Liver (tissue), 3 donors: ENCODE measurements at regions not wholly inside any gene's neighbourhood (a gene's known extent, or its start where the extent isn't known, plus 50 kb on each side); places are given as distances from the start of the nearest gene placed in this dataset.

Experiments used
- ATF3 ChIP-seq: IDR thresholded peaks from 2 replicates; pipeline ENCODE4 v1.6.1; 2016; ENCODE audit warnings: antibody characterized with exemption
- CTCF ChIP-seq: fragments of 150-350 bp; IDR thresholded peaks from 2 replicates; pipeline ENCODE4 v1.5.1; 2017; ENCODE audit warnings: improper control_type of control experiment, low read depth, low read length; ENCODE audit not compliant: missing input control
- EGR1 ChIP-seq, 2 donors: IDR thresholded peaks; 2 replicates each; pipeline ENCODE4 v1.6.1; 2016 to 2018; ENCODE audit warnings: antibody characterized with exemption in 2 of 2, low read depth in 2 of 2
- FOXA1 ChIP-seq: IDR thresholded peaks from 2 replicates; pipeline ENCODE4 v1.6.1; 2016; ENCODE audit warnings: antibody characterized with exemption
- MAX ChIP-seq: IDR thresholded peaks from 2 replicates; pipeline ENCODE4 v1.6.1; 2016; ENCODE audit warnings: antibody characterized with exemption
- NR2F2 ChIP-seq: IDR thresholded peaks from 2 replicates; pipeline ENCODE4 v1.6.1; 2016; ENCODE audit warnings: antibody characterized with exemption
- RAD21 ChIP-seq, 2 donors: IDR thresholded peaks; 2 replicates each; pipeline ENCODE4 v1.6.1; 2016; ENCODE audit warnings: antibody characterized with exemption in 2 of 2, mild to moderate bottlenecking in 2 of 2
- REST ChIP-seq: IDR thresholded peaks from 2 replicates; pipeline ENCODE4 v1.6.1; 2016; ENCODE audit warnings: antibody characterized with exemption, mild to moderate bottlenecking
- RXRA ChIP-seq, 2 donors: IDR thresholded peaks; 2 replicates each; pipeline ENCODE4 v1.6.1; 2017 to 2018; ENCODE audit warnings: antibody characterized with exemption in 2 of 2, mild to moderate bottlenecking in 1 of 2
- SP1 ChIP-seq: IDR thresholded peaks from 2 replicates; pipeline ENCODE4 v1.6.1; 2018; ENCODE audit warnings: antibody characterized with exemption, mild to moderate bottlenecking
- TAF1 ChIP-seq: conservative IDR thresholded peaks from 2 replicates; pipeline ENCODE4 v1.6.1; 2016; ENCODE audit warnings: antibody characterized with exemption, mild to moderate bottlenecking
- YY1 ChIP-seq: IDR thresholded peaks from 2 replicates; pipeline ENCODE4 v1.6.1; 2016; ENCODE audit warnings: antibody characterized with exemption, mild to moderate bottlenecking
- ZBTB33 ChIP-seq: IDR thresholded peaks from 2 replicates; pipeline ENCODE4 v1.6.1; 2016; ENCODE audit warnings: antibody characterized with exemption
- donor health status: healthy.
- donor health status: healthy.

- TF ChIP-seq CTCF (no peak), MAX (no peak), RAD21 (IDR thresholded peaks at IDR 0.05) (no peak), TAF1 (no peak), SP1 (no peak), YY1 (no peak), ATF3 (no peak), REST (no peak), EGR1 (IDR thresholded peaks at IDR 0.05; ENCODE audit: low read depth in 2 of 2) (no peak), ZBTB33 (no peak), RXRA (IDR thresholded peaks at IDR 0.05) (no peak), FOXA1 (no peak), NR2F2 (no peak)
Observed at GRCh38 chr14:30266290-30266689, 292.7 kb upstream of the G2E3 start.
